GM21367 (cell line): ENCODE measurements at regions not wholly inside any gene's neighbourhood (a gene's known extent, or its start where the extent isn't known, plus 50 kb on each side); places are given as distances from the start of the nearest gene placed in this dataset.
A peak's percentile ranks its signal among the peaks of the same experiment; 100 is the strongest.
"Not testable (repeated sequence)": the region's sequence is repeated elsewhere in the genome, so short reads cannot be mapped to it uniquely, and the experiment has no call there.

Experiments
- ATAC-seq: cut with Tn5 transposase; IDR thresholded peaks from one replicate; pipeline ENCODE4 v1.9.1; 2021; ENCODE audit not compliant: unreplicated experiment

GRCh38 chr14:57061009-57061711, 207.5 kb downstream of the EXOC5 start:
- no peak for ATAC-seq

GRCh38 chr14:57060276-57060955, 208.3 kb downstream of the EXOC5 start:
- ATAC-seq, result peak; percentile 96

- ATAC-seq, result no peak
Measured at GRCh38 chr14:57058319-57058718, 210.4 kb downstream of the EXOC5 start.

GRCh38 chr14:57057803-57058202, 210.9 kb downstream of the EXOC5 start:
- ATAC-seq, result no peak

GRCh38 chr14:57056522-57056921, 212.2 kb downstream of the EXOC5 start:
- not testable (repeated sequence) for ATAC-seq

- ATAC-seq, result no peak
Measured at GRCh38 chr14:57052705-57053302, 215.9 kb downstream of the EXOC5 start.

- no peak for ATAC-seq
Measured at GRCh38 chr14:57051633-57052032, 217.1 kb downstream of the EXOC5 start.

GRCh38 chr14:57049848-57050247, 218.9 kb downstream of the EXOC5 start:
- ATAC-seq, result no peak

- ATAC-seq, result no peak
Measured at GRCh38 chr14:57046175-57046574, 222.5 kb downstream of the EXOC5 start.

- not testable (repeated sequence) for ATAC-seq
Measured at GRCh38 chr14:57044101-57044973, 224.4 kb downstream of the EXOC5 start.

- ATAC-seq, result no peak
Measured at GRCh38 chr14:57038689-57039088, 228.4 kb upstream of the OTX2 start.

- ATAC-seq, result no peak
Measured at GRCh38 chr14:57031474-57031873, 221.2 kb upstream of the OTX2 start.

- ATAC-seq, result no peak
Measured at GRCh38 chr14:57029620-57030253, 219.5 kb upstream of the OTX2 start.

- no peak for ATAC-seq
Measured at GRCh38 chr14:57025456-57025855, 215.2 kb upstream of the OTX2 start.

GRCh38 chr14:57022608-57023007, 212.3 kb upstream of the OTX2 start:
- ATAC-seq, result no peak

- no peak for ATAC-seq
Measured at GRCh38 chr14:57018065-57018464, 207.8 kb upstream of the OTX2 start.

GRCh38 chr14:57013987-57014386, 203.7 kb upstream of the OTX2 start:
- ATAC-seq, result no peak

- no peak for ATAC-seq
Measured at GRCh38 chr14:57009585-57010515, 199.6 kb upstream of the OTX2 start.

- ATAC-seq, result no peak
Measured at GRCh38 chr14:57008534-57008933, 198.3 kb upstream of the OTX2 start.

- ATAC-seq, result no peak
Measured at GRCh38 chr14:56998728-56999127, 188.4 kb upstream of the OTX2 start.
